ENCODE measurements at regions not wholly inside any gene's neighbourhood (a gene's known extent, or its start where the extent isn't known, plus 50 kb on each side); places are given as distances from the start of the nearest gene placed in this dataset.

DNA sequence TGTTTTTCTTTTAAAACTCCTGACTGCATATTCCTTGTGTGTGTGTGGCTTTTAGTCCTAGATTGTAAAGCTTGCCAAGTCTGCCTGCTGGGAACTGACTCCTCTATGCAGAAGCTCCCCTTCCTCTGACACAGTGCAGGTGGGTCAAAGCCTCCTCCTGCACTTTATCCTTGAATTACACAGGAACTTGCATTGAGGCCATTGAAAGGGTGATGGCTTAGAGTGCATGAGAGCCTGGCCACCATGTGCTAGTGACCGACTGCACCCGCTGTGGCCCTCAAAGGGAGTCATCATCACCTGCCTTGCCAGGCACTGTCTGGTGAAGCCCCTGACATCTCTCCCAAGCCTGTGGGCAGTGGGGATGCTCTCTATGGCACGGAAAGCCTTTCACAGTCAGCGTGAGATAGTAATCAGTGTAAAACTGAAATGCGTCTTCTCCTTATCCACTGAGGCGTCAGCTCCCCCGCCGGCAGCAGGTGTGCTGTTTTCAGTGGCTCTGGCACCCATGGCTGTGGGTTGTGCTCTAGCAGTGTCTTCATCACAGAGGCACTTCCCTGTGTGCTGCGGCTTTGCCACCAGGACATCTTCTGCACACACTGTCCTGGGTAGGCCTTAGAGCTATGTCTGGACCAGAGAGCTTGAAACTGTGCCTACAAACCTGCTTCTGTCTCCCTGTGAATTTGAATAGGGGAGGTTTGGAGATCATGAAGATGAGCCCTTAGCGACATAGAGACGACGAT is 87.9 kb downstream of the THBS2 start:
- DNase-seq, result no peak

- DNase-seq, result no peak
These were observed 88.7 kb downstream of the THBS2 start for GRCh38 chr6:169164986-169165385.

DNA sequence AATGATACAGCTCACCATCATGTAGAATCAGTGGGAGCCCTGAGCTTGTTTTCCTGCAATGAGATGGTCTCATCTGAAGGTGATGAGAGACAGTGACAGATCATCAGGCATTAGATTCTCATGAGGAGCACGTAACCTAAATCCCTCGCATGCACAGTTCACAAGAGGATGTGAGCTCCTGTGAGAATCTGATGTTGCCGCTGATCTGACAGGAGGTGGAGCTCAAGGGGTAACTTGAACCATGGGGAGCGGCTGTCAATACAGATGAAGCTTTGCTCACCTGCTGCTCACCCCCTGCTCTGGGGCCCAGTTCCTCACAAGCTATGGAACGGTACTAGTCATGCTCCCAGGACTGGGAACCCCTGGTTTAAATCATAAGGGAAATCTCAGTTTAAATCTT is 89.2 kb downstream of the THBS2 start:
- no peak for DNase-seq

- DNase-seq, result no peak
These were observed 90.2 kb downstream of the THBS2 start for GRCh38 chr6:169163411-169163901.

GRCh38 chr6:169162752-169163407 is 90.8 kb downstream of the THBS2 start:
- DNase-seq, result no peak

DNA sequence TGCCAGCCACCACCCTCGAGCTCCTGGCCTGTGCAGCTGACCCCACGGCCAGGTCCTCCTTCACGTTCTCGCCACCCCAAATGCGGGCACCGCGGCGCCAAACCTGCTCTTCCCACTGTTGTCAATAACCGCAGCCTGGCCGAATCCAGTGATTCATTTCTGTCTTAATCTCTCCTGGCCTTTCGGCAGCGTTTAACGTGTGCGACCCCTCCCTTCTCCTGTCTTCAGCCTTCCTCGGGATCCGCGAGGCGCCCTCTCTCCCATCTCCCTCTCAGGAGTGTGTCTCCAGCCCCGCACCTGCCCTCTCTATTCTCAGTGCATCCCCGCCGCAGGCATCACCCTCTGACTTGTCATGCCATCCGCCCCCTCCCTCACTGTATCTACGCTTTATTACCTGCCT is 91.4 kb downstream of the THBS2 start:
- no peak for DNase-seq

GRCh38 chr6:169161572-169162167 is 92.0 kb downstream of the THBS2 start:
- no peak for DNase-seq

DNA sequence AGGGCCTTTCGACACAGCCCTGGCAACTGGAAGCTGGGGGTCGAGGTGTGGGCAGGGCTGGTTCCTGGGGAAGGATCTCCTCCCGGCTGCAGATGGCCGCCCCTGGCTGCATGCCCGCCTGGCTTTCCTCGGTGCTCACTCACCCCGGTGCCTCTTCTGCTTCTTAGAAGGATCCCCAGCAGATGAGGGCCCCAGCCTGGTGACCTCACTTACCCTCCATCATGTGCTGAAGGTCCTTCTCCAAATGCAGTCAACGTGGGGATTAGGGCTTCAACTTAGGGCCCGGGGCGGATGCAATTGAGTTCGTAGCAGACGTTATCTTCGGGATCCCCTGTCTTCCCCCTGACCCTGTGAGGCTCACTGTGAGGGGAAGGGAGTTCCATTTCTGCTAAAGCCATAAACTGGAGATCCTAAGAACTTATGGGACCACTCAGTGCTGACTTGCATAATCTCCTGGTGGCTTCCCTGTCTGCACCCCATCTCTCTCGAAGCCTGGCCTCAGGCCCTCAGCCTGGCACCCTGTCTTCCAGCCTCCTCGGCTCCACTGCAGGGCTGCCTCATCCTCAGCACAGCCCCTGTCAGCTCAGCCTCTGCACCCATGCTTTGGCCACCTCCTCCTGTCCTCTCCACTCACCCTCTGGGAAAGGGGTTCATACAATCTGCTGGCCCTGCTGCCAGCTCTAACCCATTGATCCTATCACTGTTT is 92.6 kb downstream of the THBS2 start:
- DNase-seq, result no peak

DNA sequence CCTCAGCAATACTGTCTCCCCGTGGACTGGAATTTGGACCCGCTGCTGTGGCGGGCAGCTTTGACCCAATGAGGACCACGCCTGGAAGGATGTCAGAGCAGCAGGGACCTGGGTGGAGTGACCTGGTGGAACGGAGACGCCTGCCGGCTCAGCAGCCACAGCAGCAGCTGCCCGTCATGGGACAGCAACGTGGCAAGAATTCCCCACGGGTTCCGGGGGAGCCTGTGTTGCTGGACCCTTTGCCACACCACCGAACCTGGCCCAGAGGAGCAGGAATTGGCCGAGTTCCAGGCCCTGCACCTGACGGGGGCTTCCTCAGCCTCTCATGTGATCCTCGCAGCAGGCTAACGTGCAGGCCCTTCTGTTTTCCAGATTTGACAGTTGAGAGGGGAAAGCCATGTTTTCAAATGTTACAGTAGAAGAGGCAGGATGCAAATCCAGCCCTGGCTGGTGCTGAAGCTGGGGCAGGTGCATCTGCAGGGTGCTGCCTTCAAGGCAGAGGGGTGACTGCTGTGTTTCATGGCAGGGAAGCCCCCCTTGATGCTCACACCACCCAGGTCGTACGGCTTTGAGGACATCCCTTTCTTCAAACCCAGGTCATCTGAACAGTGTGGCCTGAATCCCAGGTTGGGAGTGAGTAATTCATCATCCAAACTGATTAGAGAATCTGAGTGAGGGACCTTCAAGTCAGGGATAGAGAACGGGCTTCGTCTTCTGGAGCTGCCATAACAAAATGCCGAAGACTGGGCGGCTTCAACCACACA is 93.4 kb downstream of the THBS2 start:
- DNase-seq, result no peak

- no peak for DNase-seq
These were observed 94.3 kb downstream of the THBS2 start for GRCh38 chr6:169159331-169159730.

DNA sequence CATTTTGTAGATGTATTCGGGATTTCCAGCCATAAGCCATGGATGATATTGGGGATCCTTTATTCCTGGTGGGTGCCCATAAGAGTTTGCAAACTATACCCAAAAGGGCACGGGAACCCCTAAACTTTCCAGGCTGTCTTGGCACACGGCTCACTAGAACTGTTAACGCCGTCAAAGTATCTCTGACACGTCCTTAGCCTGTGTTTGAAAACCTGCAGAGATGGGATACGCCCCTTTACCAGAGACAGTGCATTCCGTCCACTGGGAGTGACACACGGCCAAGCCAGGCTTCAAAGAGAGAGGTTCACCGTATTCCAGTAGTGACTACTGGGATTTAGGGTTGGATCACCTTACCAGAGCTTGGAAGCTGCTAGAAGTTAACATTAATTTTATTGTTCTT is 95.0 kb downstream of the THBS2 start:
- DNase-seq, result no peak

DNA sequence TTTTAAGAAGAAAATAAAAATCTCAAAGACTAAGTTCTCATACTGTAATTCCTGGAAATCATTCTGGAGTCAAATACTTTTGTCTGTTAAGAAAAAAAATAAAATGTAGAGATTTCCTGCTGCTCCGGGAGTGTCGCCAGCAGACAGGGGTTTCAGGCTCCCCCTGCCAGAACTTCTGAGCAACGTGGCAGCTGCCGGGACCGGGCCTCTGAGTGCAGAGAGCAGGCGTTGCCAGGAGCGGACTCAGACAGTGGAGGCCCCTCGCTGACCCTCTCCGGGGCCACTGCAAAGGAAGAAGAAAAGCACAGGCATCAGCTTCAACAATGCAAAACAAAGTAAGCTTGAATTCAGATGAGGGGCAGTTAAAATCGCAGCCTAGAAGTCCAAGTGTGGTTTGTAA is 95.5 kb downstream of the THBS2 start:
- no peak for DNase-seq

DNA sequence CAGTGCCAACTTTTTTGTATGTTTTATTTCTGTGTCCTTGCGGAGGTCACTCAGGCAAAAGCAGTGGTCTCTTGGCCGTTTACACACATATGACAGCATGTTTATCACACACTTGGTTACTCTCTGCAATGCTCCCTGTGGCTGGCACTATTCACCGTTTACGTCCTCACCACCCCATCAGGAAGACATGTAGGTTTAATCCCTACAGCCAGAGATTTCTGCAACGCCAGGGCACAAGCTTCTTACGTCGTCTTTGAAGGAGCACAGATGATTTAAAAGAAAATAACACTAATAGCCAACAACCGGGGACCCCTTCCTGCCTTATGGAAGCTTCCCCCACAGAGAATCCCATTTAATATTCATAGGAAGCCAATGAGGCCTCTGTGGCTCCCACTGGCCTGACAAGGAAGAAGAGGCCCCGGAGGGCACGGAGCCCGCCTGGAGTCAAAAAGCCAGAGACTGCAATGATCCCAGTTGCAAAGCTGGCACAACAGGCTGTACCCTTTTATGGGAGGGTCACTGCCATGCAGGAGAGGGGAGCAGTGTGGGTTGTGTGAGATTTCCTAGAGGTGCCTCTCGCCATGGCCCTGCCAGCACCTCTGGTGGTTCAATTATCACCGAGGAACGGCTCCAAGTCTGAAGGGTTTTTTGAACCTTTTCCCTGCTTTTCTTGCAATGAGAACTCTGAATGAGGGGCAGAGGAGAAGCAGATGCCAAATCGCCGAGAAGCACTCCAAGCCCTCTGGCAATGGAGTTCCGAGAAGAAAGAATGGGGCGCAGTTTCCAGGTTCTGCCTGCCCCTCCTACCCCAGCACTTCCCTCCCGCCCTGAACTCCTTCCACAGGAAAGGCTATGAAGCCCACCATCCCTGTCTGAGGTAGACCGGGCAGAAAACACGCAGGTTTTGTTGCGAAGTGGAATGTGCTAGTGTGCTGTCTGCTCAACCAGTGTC is 96.2 kb downstream of the THBS2 start:
- no peak for DNase-seq

DNA sequence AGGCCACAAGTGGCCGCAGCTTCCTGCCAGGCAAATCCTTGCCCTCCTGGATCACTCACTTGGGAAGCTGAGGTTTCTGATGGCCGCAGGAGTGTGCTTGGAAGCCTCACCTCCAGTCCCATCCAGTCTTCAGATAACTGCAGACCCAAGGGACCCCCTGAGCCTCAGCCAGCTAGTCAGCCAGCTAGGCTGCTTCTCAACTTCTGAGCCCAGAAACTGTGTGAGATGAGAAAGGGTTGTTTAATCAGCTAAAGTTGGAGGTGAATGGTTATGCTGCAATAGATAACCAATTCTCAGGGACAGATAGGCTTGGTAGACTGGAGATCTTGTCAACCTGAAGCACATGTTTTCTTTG is 96.9 kb downstream of the THBS2 start:
- DNase-seq, result no peak

- no peak for DNase-seq
These were observed 97.4 kb downstream of the THBS2 start for GRCh38 chr6:169156108-169156792.

DNA sequence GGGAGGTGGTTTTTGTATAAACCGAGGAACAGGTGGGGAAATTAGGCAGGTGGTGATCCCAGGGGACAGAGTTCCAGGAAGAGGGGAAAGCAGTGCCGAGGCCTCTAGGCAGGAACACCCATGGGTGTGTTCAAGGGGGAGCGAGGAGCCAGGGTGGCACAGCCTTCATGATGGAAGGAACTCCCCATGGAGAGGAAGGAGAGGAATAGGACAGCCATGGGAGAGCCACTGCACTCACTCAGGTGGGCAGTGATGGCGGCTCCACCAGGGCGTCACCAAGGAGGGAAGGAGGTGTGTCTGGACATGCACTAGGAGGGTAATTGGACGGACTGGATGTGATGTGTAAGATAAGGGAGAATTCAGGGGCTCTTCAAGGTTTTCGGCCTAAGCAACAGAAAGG is 98.2 kb downstream of the THBS2 start:
- DNase-seq, result no peak

DNA sequence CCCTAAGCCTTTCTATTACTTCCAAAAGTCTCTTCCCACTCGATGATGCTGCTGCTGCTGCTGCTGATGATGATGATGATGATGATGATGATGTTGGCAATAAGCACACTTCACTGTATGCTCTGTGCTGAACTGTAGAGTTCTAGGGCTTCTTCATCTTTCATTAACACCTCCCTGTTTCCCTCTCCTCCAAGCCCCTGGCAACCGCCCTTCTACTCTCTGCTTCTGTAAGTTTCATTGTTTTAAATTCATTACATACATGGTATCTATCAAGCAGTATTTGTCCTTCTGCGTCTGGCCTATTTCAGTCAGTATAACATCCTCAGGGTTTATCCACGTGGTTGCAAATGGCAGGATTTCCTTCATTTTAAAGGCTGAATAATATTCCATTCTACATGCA is 100.2 kb downstream of the THBS2 start:
- DNase-seq, result no peak

DNA sequence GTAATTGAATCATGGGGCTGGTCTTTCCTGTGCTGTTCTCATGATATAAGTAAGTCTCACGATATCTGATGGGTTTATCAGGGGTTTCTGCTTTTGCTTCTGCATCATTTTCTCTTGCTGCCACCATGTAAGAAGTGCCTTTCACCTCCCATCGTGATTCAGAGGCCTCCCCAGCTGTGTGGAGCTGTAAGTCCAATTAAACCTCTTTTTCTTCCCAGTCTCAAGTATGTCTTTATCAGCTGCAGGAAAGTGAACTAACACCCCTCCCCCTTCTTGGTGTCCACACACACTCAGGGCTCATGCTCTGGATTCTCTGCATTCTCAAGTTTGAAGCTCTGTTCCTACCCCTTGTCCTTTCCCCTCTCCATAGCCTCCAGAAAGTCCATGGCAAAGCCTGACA is 107.1 kb downstream of the THBS2 start:
- DNase-seq, result no peak

DNA sequence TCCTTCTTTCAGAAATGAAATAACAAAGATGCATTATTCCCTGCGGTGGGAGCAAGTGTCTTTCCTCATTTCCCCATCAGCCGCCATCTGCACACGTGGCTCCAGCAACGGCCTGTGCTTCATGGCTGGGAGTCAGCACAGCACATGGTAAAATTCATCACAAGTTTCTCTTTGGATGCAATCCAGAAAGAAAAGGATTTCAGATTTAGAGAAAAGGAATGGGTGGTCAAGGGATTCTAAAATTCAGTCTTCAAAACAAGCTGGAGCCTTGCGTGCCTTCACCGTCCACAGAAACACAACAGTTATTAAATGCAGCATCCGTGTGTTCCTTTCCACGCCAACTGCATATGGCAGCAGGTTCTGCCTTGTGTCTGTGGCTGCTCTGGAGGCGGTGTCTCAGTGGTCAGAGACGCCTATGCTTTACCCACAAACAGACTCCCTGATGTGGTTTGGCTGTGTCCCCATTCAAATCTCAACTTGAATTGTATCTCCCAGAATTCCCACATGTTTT is 107.6 kb downstream of the THBS2 start:
- no peak for DNase-seq

DNA sequence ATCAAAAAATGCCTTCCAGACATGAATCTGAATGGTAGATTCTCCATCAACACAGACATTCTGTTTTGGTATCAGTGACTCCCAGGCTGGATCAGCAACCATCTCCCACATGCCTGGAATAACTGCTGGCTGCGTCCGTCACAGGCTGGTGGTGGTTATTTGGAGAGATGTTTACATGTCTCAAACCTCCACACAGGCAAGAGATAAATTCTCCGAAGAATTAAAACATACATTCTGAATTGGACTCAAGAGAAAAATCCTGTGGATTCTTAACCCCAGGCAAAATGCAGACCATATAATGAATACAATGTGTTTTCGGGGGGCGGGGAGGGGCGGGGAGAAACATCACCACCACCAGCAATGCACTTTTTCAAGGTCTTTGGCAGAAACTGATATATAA is 108.2 kb downstream of the THBS2 start:
- DNase-seq, result no peak

- DNase-seq, result no peak
These were observed 109.3 kb downstream of the THBS2 start for GRCh38 chr6:169144356-169144755.

All from bone marrow (tissue), 2 donors.